OCI-LY7 (cell line): ENCODE measurements at regions not wholly inside any gene's neighbourhood (a gene's known extent, or its start where the extent isn't known, plus 50 kb on each side); places are given as distances from the start of the nearest gene placed in this dataset.

Source experiments
- BruUV-seq: library from RNA; stranded (reverse); fragments of 400-500 nt; replicated peaks from 2 replicates; lab custom pipeline; 2021; lab: Mats Ljungman, UMichigan
- CTCF ChIA-PET: fragments of 300-600 bp; sonication (Branson Sonifier 250); formaldehyde crosslinking; loops from one replicate; lab custom pipeline; 2022; ENCODE audit warnings: antibody characterized with exemption; ENCODE audit not compliant: unreplicated experiment; lab: Charles Lee
- POLR2A ChIA-PET: fragments of 300-600 bp; sonication (Branson Sonifier 250); formaldehyde crosslinking; loops from one replicate; lab custom pipeline; 2022; ENCODE audit warnings: antibody characterized with exemption; lab: Charles Lee
- DNase-seq: peaks from one replicate; pipeline ENCODE4 v3.0.0-alpha.2; 2015; ENCODE audit warnings: low spot score
- H2AFZ ChIP-seq: fragments of 200-600 bp; sonication (generic), shearing (Covaris generic); 2 replicates; pipeline ENCODE4 v1.6.1; 2014; ENCODE audit warnings: mild to moderate bottlenecking, antibody characterized with exemption, low read length, moderate library complexity
- H3K27ac ChIP-seq: fragments of 200-600 bp; sonication (generic); 2 replicates; pipeline ENCODE4 v1.5.1; 2014; ENCODE audit warnings: mixed run types, low read depth, mild to moderate bottlenecking, moderate library complexity, low read length, inconsistent platforms; ENCODE audit not compliant: poor library complexity, severe bottlenecking
- H3K36me3 ChIP-seq: fragments of 200-600 bp; sonication (generic); 2 replicates; pipeline ENCODE4 v1.6.1; 2014; ENCODE audit warnings: mild to moderate bottlenecking, antibody characterized with exemption, low read length, moderate library complexity, mixed read lengths; ENCODE audit not compliant: insufficient read depth
- H3K4me1 ChIP-seq: fragments of 200-600 bp; sonication (generic); 2 replicates; pipeline ENCODE4 v1.5.1; 2014; ENCODE audit warnings: mild to moderate bottlenecking, low read length; ENCODE audit not compliant: insufficient read depth, poor library complexity, severe bottlenecking
- H3K4me2 ChIP-seq: fragments of 200-600 bp; sonication (generic); 2 replicates; pipeline ENCODE4 v1.6.1; 2014; ENCODE audit warnings: mild to moderate bottlenecking, low read length
- H3K4me3 ChIP-seq: fragments of 200-600 bp; sonication (generic); 2 replicates; pipeline ENCODE4 v1.5.1; 2014; ENCODE audit warnings: mild to moderate bottlenecking, low read depth, low read length; ENCODE audit not compliant: poor library complexity, severe bottlenecking
- H3K79me2 ChIP-seq: fragments of 200-600 bp; sonication (generic); 2 replicates; pipeline ENCODE4 v1.6.1; 2016; ENCODE audit warnings: low read depth, mild to moderate bottlenecking, low read length, moderate library complexity, mixed read lengths; ENCODE audit not compliant: insufficient read depth
- H3K9me2 ChIP-seq: fragments of 200-600 bp; sonication (generic); 2 replicates; pipeline ENCODE4 v1.6.1; 2016; ENCODE audit warnings: mild to moderate bottlenecking, low read length, mixed read lengths; ENCODE audit not compliant: insufficient read depth
- H3K9me3 ChIP-seq: fragments of 200-600 bp; sonication (generic); 2 replicates; pipeline ENCODE4 v1.6.1; 2014; ENCODE audit warnings: mild to moderate bottlenecking, mixed run types, low read length, mixed read lengths
- H4K20me1 ChIP-seq: fragments of 200-600 bp; sonication (generic); 2 replicates; pipeline ENCODE4 v1.6.1; 2014; ENCODE audit warnings: mild to moderate bottlenecking, antibody characterized with exemption, low read length, moderate library complexity, mixed read lengths; ENCODE audit not compliant: insufficient read depth
- EZH2phosphoT487 ChIP-seq: fragments of 200-600 bp; sonication (generic); IDR thresholded peaks from 2 replicates; pipeline ENCODE4 v1.6.1; 2018; ENCODE audit warnings: low read depth, borderline replicate concordance, mild to moderate bottlenecking, mixed run types, antibody characterized with exemption, low read length, moderate library complexity, mixed read lengths
- intact Hi-C: fragments of 100-400 bp; cut with micrococcal nuclease; formaldehyde crosslinking; loops from one replicate; pipeline ENCODE4 v1.10.0; 2022; ENCODE audit not compliant: unreplicated experiment
- TF ChIP-seq, protein P1 (sequence below): fragments of 200-600 bp; sonication (generic); conservative IDR thresholded peaks from 2 replicates; pipeline ENCODE4 v1.5.1; 2014; ENCODE audit warnings: mild to moderate bottlenecking, antibody characterized with exemption, low read length, moderate library complexity, mixed read lengths

- Histone ChIP-seq H3K9me2 (no peaks in the 10 kb centered on the region), H4K20me1 (no peaks in the 10 kb centered on the region), H3K4me2 (no peak overlapping the region), H2AFZ (no peak overlapping the region), H3K4me1 (peaks cover 9% of the 10 kb centered on the region), H3K4me3 (no peak overlapping the region), H3K27ac (no peak overlapping the region), H3K79me2 (no peaks in the 10 kb centered on the region), H3K36me3 (peaks cover 2% of the 10 kb centered on the region; the same call in 1 of the 2 replicates), H3K9me3 (peaks cover 10% of the 10 kb centered on the region; the same call in 1 of the 2 replicates)
- no peak for DNase-seq
- no TSS peak for BruUV-seq
- TF ChIP-seq EZH2phosphoT487 = no peak
- TF ChIP-seq, protein P1, sequence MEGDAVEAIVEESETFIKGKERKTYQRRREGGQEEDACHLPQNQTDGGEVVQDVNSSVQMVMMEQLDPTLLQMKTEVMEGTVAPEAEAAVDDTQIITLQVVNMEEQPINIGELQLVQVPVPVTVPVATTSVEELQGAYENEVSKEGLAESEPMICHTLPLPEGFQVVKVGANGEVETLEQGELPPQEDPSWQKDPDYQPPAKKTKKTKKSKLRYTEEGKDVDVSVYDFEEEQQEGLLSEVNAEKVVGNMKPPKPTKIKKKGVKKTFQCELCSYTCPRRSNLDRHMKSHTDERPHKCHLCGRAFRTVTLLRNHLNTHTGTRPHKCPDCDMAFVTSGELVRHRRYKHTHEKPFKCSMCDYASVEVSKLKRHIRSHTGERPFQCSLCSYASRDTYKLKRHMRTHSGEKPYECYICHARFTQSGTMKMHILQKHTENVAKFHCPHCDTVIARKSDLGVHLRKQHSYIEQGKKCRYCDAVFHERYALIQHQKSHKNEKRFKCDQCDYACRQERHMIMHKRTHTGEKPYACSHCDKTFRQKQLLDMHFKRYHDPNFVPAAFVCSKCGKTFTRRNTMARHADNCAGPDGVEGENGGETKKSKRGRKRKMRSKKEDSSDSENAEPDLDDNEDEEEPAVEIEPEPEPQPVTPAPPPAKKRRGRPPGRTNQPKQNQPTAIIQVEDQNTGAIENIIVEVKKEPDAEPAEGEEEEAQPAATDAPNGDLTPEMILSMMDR = no peak
- ChIA-PET POLR2A (interaction anchor here (0.5 to 0.6 kb wide), 2 partner anchors 22 to 73 kb away, joined by 3 to 4 read pairs; no protein-coding TSS in a partner anchor), CTCF (no interaction called here)
- intact Hi-C loops = no loop called here
Measured at GRCh38 chr6:25057111-25057905, 121.5 kb upstream of the RIPOR2 start.

- CTCF ChIA-PET = no interaction called here
- TF ChIP-seq, protein P1 = no peak
- TF ChIP-seq EZH2phosphoT487 = no peak
- Histone ChIP-seq H3K9me2 (no peaks in the 10 kb centered on the region), H4K20me1 (no peaks in the 10 kb centered on the region), H3K4me1 (peaks cover 9% of the 10 kb centered on the region), H3K9me3 (no peaks in the 10 kb centered on the region), H3K36me3 (no peaks in the 10 kb centered on the region), H3K27ac (no peak overlapping the region), H3K4me2 (no peak overlapping the region), H3K4me3 (no peak overlapping the region), H3K79me2 (no peaks in the 10 kb centered on the region), H2AFZ (0 out of 2 replicates have a peak overlapping the region, but pooled peaks have one; percentile 15)
- DNase-seq = no peak
- BruUV-seq = no TSS peak
- intact Hi-C loops = no loop called here
- POLR2A ChIA-PET = no interaction called here
Measured at GRCh38 chr6:25058441-25058840, 122.7 kb upstream of the RIPOR2 start.

DNA sequence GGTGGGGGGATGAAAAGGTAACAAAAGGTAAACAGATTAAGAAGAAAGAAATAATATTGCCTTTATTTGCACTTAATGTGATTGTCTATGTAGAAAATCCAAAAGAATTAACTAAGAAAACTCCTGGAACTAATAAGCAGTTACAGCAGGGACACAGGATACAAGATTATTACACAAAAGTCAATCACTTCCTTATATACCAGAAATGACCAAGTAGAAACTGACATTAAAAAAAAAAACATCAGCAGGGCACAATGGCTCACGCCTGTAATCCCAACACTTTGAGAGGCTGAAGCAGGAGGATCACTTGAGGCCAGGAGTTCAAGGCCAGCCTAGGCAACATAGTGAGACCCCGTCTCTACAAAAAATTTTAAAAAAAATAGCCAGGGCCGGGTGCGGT is 123.2 kb upstream of the RIPOR2 start:
- Histone ChIP-seq H3K4me3 (no peak overlapping the region), H2AFZ (0 out of 2 replicates have a peak overlapping the region, but pooled peaks have one; percentile 15), H3K27ac (no peak overlapping the region), H3K9me3 (no peaks in the 10 kb centered on the region), H3K79me2 (no peaks in the 10 kb centered on the region), H3K4me2 (no peak overlapping the region), H3K9me2 (no peaks in the 10 kb centered on the region), H3K4me1 (peaks cover 9% of the 10 kb centered on the region), H4K20me1 (no peaks in the 10 kb centered on the region), H3K36me3 (no peaks in the 10 kb centered on the region)
- CTCF ChIA-PET = no interaction called here
- intact Hi-C loops = no loop called here
- no peak for TF ChIP-seq EZH2phosphoT487
- TF ChIP-seq, protein P1 = no peak
- no peak for DNase-seq
- POLR2A ChIA-PET = no interaction called here
- BruUV-seq = no TSS peak
